HUES6 (cell line): ENCODE measurements at regions not wholly inside any gene's neighbourhood (a gene's known extent, or its start where the extent isn't known, plus 50 kb on each side); places are given as distances from the start of the nearest gene placed in this dataset.

Experiments
- H3K27ac ChIP-seq: 2 replicates; pipeline ENCODE4 v1.7.0; 2013; ENCODE audit warnings: low read depth, mild to moderate bottlenecking, low read length, inconsistent platforms
- H3K27me3 ChIP-seq: 2 replicates; pipeline ENCODE4 v1.6.1; 2013; ENCODE audit warnings: low read length; ENCODE audit not compliant: control insufficient read depth, insufficient read depth
- H3K36me3 ChIP-seq: 2 replicates; pipeline ENCODE4 v1.6.1; 2013; ENCODE audit warnings: low read length; ENCODE audit not compliant: control insufficient read depth, insufficient read depth
- H3K4me1 ChIP-seq: 2 replicates; pipeline ENCODE4 v1.6.1; 2013; ENCODE audit warnings: low read length; ENCODE audit not compliant: control insufficient read depth, insufficient read depth
- H3K4me3 ChIP-seq: 2 replicates; pipeline ENCODE4 v1.5.1; 2013; ENCODE audit warnings: low read depth, low read length
- H3K9ac ChIP-seq: one replicate; pipeline ENCODE4 v1.6.1; 2013; ENCODE audit warnings: mild to moderate bottlenecking, low read length
- H3K9me3 ChIP-seq: 2 replicates; pipeline ENCODE4 v1.6.1; 2013; ENCODE audit warnings: low read depth, low read length; ENCODE audit not compliant: control insufficient read depth, insufficient read depth

GRCh38 chr2:79355569-79355968 lies 157.3 kb upstream of the CTNNA2 start:
- H3K4me3 ChIP-seq = no peak overlapping the region
- H3K27me3 ChIP-seq = no peaks in the 10 kb centered on the region
- no peaks in the 10 kb centered on the region for H3K36me3 ChIP-seq
- peaks cover 2% of the 10 kb centered on the region; the same call in 1 of the 2 replicates for H3K9me3 ChIP-seq
- H3K4me1 ChIP-seq = peaks cover 11% of the 10 kb centered on the region; the same call in 1 of the 2 replicates
- no peak overlapping the region for H3K27ac ChIP-seq
- H3K9ac ChIP-seq = no peak overlapping the region

DNA sequence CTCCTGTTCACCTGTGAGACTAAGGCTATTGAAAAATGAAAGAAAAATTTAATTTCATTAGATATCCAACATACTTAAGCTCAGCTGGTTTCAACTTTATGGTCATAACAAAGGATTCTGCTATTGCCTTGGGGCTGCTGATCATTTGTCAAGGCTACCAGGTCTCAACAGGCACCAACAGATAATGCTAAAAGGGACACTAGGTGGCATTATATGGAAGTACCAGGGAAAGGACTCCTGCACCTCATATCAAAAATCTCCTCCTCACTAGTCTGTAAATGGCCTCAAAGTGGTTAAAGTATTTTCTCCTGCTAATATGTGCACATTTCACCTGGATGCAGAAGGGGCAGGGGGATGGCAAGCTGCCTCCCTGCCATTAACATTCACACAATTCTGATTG lies 167.9 kb upstream of the REG3A start:
- no peak overlapping the region for H3K4me3 ChIP-seq
- no peak overlapping the region for H3K27ac ChIP-seq
- H3K36me3 ChIP-seq = no peaks in the 10 kb centered on the region
- H3K9me3 ChIP-seq = no peaks in the 10 kb centered on the region
- H3K9ac ChIP-seq = no peak overlapping the region
- no peaks in the 10 kb centered on the region for H3K27me3 ChIP-seq
- no peaks in the 10 kb centered on the region for H3K4me1 ChIP-seq

GRCh38 chr2:79320871-79321270 lies 161.3 kb upstream of the REG3A start:
- no peak overlapping the region for H3K27ac ChIP-seq
- no peak overlapping the region for H3K4me3 ChIP-seq
- no peaks in the 10 kb centered on the region for H3K4me1 ChIP-seq
- H3K9ac ChIP-seq = no peak overlapping the region
- no peaks in the 10 kb centered on the region for H3K9me3 ChIP-seq
- no peaks in the 10 kb centered on the region for H3K36me3 ChIP-seq
- H3K27me3 ChIP-seq = no peaks in the 10 kb centered on the region

DNA sequence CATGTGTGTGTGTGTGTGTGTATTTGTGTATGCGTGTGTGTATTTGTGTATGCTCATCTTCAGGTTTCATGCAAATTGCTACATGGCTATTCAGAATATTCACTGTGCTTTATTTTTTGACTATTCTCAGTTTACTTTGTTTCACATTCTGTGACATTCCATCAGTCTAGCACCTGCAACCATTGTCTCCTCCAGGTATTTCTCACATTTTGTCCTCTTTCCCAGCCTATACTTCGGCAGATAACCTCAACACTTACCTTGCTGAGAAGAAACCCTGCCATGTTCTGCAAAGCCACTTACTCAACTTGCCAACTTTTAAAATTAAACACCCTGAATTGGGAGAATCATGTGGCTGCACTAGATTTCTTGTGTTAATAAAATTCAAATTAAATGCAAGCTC lies 135.4 kb upstream of the REG3A start:
- H3K4me3 ChIP-seq = no peak overlapping the region
- no peaks in the 10 kb centered on the region for H3K27me3 ChIP-seq
- no peak overlapping the region for H3K27ac ChIP-seq
- no peaks in the 10 kb centered on the region for H3K36me3 ChIP-seq
- H3K4me1 ChIP-seq = no peaks in the 10 kb centered on the region
- no peaks in the 10 kb centered on the region for H3K9me3 ChIP-seq
- H3K9ac ChIP-seq = peak overlapping the region; percentile 46

- peaks cover 8% of the 10 kb centered on the region for H3K9me3 ChIP-seq
- no peak overlapping the region for H3K9ac ChIP-seq
- H3K36me3 ChIP-seq = no peaks in the 10 kb centered on the region
- H3K4me1 ChIP-seq = no peaks in the 10 kb centered on the region
- no peak overlapping the region for H3K4me3 ChIP-seq
- no peak overlapping the region for H3K27ac ChIP-seq
- H3K27me3 ChIP-seq = no peaks in the 10 kb centered on the region
Observed at GRCh38 chr2:79292958-79293315, 133.4 kb upstream of the REG3A start.

DNA sequence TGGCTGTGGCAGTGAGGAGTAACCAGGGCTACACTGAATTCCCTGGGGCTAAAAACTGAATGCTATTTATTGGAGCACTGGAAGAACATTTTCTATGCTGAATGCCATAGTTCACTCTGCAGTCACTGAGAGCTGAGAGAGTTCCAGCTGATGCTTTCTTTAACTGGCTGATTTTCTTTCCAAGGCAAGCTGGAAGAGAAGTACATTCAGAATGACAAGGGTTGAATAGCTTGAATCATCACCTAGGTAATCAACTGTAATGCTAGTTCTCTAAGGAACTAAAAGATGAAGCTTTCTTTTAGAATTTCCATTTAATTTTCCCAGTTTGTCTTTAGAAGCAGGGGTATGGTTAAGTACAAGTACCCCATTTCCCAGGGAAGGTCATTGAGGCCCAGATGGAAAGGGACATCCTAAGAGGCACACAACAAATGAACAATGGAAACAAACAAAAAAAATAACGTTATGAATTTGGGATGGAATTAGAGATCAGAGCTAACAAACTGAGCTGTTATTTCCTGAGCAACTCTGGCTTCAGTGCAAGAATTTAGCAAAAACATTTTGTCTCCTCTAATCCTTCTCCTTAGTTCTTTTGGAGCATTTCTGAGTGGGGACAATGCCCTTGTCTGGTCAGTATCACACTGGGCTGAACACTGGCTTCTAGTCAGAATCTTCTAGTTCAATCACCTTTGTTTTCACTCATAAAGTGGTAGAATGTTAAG lies 132.8 kb upstream of the REG3A start:
- H3K4me1 ChIP-seq = no peaks in the 10 kb centered on the region
- no peak overlapping the region for H3K4me3 ChIP-seq
- no peak overlapping the region for H3K27ac ChIP-seq
- H3K27me3 ChIP-seq = no peaks in the 10 kb centered on the region
- H3K9ac ChIP-seq = no peak overlapping the region
- H3K36me3 ChIP-seq = no peaks in the 10 kb centered on the region
- peaks cover 11% of the 10 kb centered on the region for H3K9me3 ChIP-seq

DNA sequence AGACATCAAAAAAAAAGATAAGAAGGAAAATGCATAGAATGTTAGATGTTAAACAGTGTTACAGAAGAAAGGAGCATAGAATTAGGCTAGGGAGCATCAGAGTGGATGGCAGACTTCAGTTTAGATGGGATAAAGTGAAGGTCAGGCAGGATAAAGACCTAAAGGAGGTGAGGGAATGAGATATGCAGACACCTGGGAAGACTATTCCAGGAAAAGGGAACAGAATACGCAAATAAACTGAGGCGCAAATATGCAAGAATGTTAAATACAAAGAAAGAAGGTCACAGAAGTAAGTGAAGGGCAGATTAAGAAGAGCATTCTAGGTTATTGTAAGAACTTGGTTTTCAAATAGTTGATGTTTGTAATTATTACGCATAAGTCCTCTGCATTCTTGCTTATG lies 116.3 kb upstream of the REG3A start:
- H3K27me3 ChIP-seq = no peaks in the 10 kb centered on the region
- H3K27ac ChIP-seq = no peak overlapping the region
- peaks cover 7% of the 10 kb centered on the region; the same call in 1 of the 2 replicates for H3K4me1 ChIP-seq
- no peak overlapping the region for H3K4me3 ChIP-seq
- no peak overlapping the region for H3K9ac ChIP-seq
- H3K36me3 ChIP-seq = no peaks in the 10 kb centered on the region
- peaks cover 15% of the 10 kb centered on the region; the same call in 1 of the 2 replicates for H3K9me3 ChIP-seq

DNA sequence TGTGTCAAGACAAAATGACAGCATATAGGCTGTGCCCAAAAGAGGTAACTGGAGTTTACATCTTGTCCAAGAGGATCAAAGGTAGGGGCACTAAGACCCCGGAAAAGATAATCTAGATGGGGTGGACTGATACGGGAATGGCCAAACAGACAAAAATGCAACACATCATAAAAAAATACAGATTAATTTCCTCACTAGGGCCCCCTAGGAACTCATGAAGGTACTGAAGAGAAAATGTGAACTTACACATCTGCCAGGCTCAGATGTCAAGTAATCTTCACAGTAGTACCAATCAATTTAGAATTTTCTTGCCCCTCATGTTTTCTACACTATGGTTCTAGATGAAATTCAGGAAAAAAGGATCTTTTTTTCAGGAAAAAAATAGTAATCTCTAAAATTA lies 115.6 kb upstream of the REG3A start:
- Histone ChIP-seq H3K4me3 (no peak overlapping the region), H3K36me3 (no peaks in the 10 kb centered on the region), H3K9me3 (peaks cover 15% of the 10 kb centered on the region; the same call in 1 of the 2 replicates), H3K4me1 (peaks cover 7% of the 10 kb centered on the region; the same call in 1 of the 2 replicates), H3K9ac (no peak overlapping the region), H3K27me3 (no peaks in the 10 kb centered on the region), H3K27ac (no peak overlapping the region)

GRCh38 chr2:79272616-79273015 lies 113.1 kb upstream of the REG3A start:
- Histone ChIP-seq H3K27ac (no peak overlapping the region), H3K9ac (no peak overlapping the region), H3K4me3 (no peak overlapping the region), H3K9me3 (peaks cover 15% of the 10 kb centered on the region; the same call in 1 of the 2 replicates), H3K36me3 (no peaks in the 10 kb centered on the region), H3K27me3 (no peaks in the 10 kb centered on the region), H3K4me1 (peaks cover 7% of the 10 kb centered on the region; the same call in 1 of the 2 replicates)

DNA sequence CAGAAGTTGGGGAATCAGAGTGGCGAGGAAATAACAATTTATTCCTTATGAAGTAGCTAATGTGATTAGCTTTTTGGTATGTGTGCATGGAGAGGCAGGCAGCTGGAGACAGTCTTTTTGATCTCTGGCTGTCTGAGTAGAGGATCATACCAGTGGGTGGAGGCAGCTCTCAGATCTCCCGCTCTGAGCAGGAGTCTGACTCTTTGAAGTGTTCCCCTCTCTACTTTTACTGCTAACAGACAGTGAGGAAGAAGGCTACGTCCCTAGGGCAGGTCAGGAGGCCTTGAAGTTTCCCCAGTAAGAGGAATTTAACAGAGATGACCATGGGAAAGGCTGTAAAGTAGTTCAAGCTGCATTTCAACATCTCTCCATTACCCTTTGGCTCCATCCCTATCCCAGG lies 111.9 kb upstream of the REG3A start:
- H3K36me3 ChIP-seq = no peaks in the 10 kb centered on the region
- H3K4me3 ChIP-seq = no peak overlapping the region
- no peak overlapping the region for H3K9ac ChIP-seq
- H3K27ac ChIP-seq = no peak overlapping the region
- H3K27me3 ChIP-seq = no peaks in the 10 kb centered on the region
- peaks cover 15% of the 10 kb centered on the region; the same call in 1 of the 2 replicates for H3K9me3 ChIP-seq
- H3K4me1 ChIP-seq = no peaks in the 10 kb centered on the region; the same call in 1 of the 2 replicates

DNA sequence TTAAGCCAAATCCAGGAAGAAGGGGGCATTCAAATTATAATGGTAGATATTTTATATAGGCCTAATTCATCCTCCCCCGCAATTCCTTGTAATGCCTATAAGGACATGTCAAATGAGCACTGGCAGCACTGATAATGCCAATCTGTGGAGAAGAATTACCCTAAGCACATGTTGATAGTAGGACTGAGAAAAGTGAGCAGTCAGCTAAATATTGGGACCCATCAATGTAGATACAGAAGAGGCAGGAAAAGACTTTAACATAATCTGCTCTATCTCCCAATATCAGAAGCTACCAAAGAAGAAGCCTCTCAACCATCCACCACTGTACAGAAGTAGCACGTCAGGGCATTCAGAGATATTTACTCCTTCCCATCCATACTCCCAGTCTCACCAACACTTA lies 101.3 kb upstream of the REG3A start:
- Histone ChIP-seq H3K36me3 (no peaks in the 10 kb centered on the region), H3K4me1 (no peaks in the 10 kb centered on the region), H3K27me3 (no peaks in the 10 kb centered on the region), H3K9me3 (peaks cover 3% of the 10 kb centered on the region; the same call in 1 of the 2 replicates), H3K4me3 (no peak overlapping the region), H3K9ac (no peak overlapping the region), H3K27ac (no peak overlapping the region)
